GM21717 (cell line): ENCODE measurements at regions not wholly inside any gene's neighbourhood (a gene's known extent, or its start where the extent isn't known, plus 50 kb on each side); places are given as distances from the start of the nearest gene placed in this dataset.
"Not testable (repeated sequence)": the region's sequence is repeated elsewhere in the genome, so short reads cannot be mapped to it uniquely, and the experiment has no call there.

ENCODE experiments used
- ATAC-seq: cut with Tn5 transposase; IDR thresholded peaks from one replicate; pipeline ENCODE4 v1.9.1; 2021; ENCODE audit warnings: mild to moderate bottlenecking, moderate library complexity; ENCODE audit not compliant: unreplicated experiment

GRCh38 chr7:96562458-96562857, 147.2 kb downstream of the SEM1 start:
- no peak for ATAC-seq

- ATAC-seq = no peak
These were observed 147.8 kb downstream of the SEM1 start for GRCh38 chr7:96561892-96562291.

- ATAC-seq = no peak
These were observed 151.1 kb downstream of the SEM1 start for GRCh38 chr7:96558530-96558929.

- no peak for ATAC-seq
These were observed 151.6 kb downstream of the SEM1 start for GRCh38 chr7:96558093-96558492.

- not testable (repeated sequence) for ATAC-seq
These were observed 152.0 kb downstream of the SEM1 start for GRCh38 chr7:96557598-96557997.

- ATAC-seq = no peak
These were observed 161.0 kb downstream of the SEM1 start for GRCh38 chr7:96548664-96549063.

GRCh38 chr7:96547371-96547811, 162.3 kb downstream of the SEM1 start:
- ATAC-seq = no peak

GRCh38 chr7:96546426-96546825, 163.2 kb downstream of the SEM1 start:
- no peak for ATAC-seq

- ATAC-seq = no peak
These were observed 170.2 kb downstream of the SEM1 start for GRCh38 chr7:96539471-96539870.

GRCh38 chr7:96538632-96539031, 171.0 kb downstream of the SEM1 start:
- ATAC-seq = no peak

GRCh38 chr7:96534221-96534620, 175.4 kb downstream of the SEM1 start:
- no peak for ATAC-seq

GRCh38 chr7:96532428-96532935, 177.2 kb downstream of the SEM1 start:
- no peak for ATAC-seq

GRCh38 chr7:96531331-96531730, 178.3 kb downstream of the SEM1 start:
- ATAC-seq = no peak

GRCh38 chr7:96530786-96531185, 178.9 kb downstream of the SEM1 start:
- ATAC-seq = no peak

- ATAC-seq = no peak
These were observed 182.4 kb downstream of the SEM1 start for GRCh38 chr7:96527133-96527827.

GRCh38 chr7:96526496-96526895, 183.2 kb downstream of the SEM1 start:
- ATAC-seq = no peak

- ATAC-seq = no peak
These were observed 188.4 kb downstream of the SEM1 start for GRCh38 chr7:96521068-96521894.

GRCh38 chr7:96508371-96508770, 186.5 kb upstream of the SLC25A13 start:
- no peak for ATAC-seq

GRCh38 chr7:96503597-96503996, 181.7 kb upstream of the SLC25A13 start:
- no peak for ATAC-seq

- no peak for ATAC-seq
These were observed 179.4 kb upstream of the SLC25A13 start for GRCh38 chr7:96501318-96501717.

GRCh38 chr7:96499532-96499931, 177.6 kb upstream of the SLC25A13 start:
- ATAC-seq = no peak

GRCh38 chr7:96497567-96497966, 175.7 kb upstream of the SLC25A13 start:
- ATAC-seq = no peak
